PC-3 (cell line): ENCODE measurements at regions not wholly inside any gene's neighbourhood (a gene's known extent, or its start where the extent isn't known, plus 50 kb on each side); places are given as distances from the start of the nearest gene placed in this dataset.

ENCODE experiments used
- ATAC-seq: fragments of 200-7000 bp; cut with Tn5 transposase; 2 replicates; pipeline ENCODE4 v1.9.1; 2020; ENCODE audit warnings: mild to moderate bottlenecking, moderate library complexity
- BruUV-seq: library from RNA; stranded (reverse); fragments of 400-500 nt; replicated peaks from 2 replicates; lab custom pipeline; 2021; lab: Mats Ljungman, UMichigan
- CTCF ChIA-PET: fragments of 300-600 bp; sonication (Branson Sonifier 250); formaldehyde crosslinking; loops from one replicate; lab custom pipeline; 2022; ENCODE audit warnings: antibody characterized with exemption; lab: Charles Lee
- POLR2A ChIA-PET: fragments of 300-600 bp; sonication (Branson Sonifier 250); formaldehyde crosslinking; loops from one replicate; lab custom pipeline; 2022; ENCODE audit warnings: antibody characterized with exemption; ENCODE audit not compliant: unreplicated experiment; lab: Charles Lee
- DNase-seq: peaks from one replicate; pipeline ENCODE4 v3.0.0-alpha.2; 2015
- H2AFZ ChIP-seq: fragments of 300-600 bp; sonication (generic); 2 replicates; pipeline ENCODE4 v1.6.0; 2016; ENCODE audit warnings: antibody characterized with exemption, low read length
- H3F3A ChIP-seq: fragments of 300-600 bp; sonication (generic); one replicate; pipeline ENCODE4 v1.6.0; 2017; ENCODE audit warnings: antibody characterized with exemption, low read length, control low read depth, mild to moderate bottlenecking; ENCODE audit not compliant: unreplicated experiment
- H3K27ac ChIP-seq: fragments of 300-600 bp; sonication (generic); 2 replicates; pipeline ENCODE4 v1.5.1; 2016; ENCODE audit warnings: mild to moderate bottlenecking, low read length
- H3K27me3 ChIP-seq: fragments of 300-600 bp; sonication (generic); 2 replicates; pipeline ENCODE4 v1.6.1; 2016; ENCODE audit warnings: low read length, mixed read lengths
- H3K36me3 ChIP-seq: fragments of 300-600 bp; sonication (generic); 2 replicates; pipeline ENCODE4 v1.6.1; 2016; ENCODE audit warnings: low read depth, mixed run types, low read length, mixed read lengths
- H3K4me1 ChIP-seq: fragments of 300-600 bp; sonication (generic); 2 replicates; pipeline ENCODE4 v1.5.1; 2016; ENCODE audit warnings: low read length; ENCODE audit not compliant: insufficient read depth
- H3K4me2 ChIP-seq: fragments of 300-600 bp; sonication (generic); 2 replicates; pipeline ENCODE4 v1.6.0; 2016; ENCODE audit warnings: low read length
- H3K4me3 ChIP-seq: fragments of 300-600 bp; sonication (generic); 2 replicates; pipeline ENCODE4 v1.5.1; 2016; ENCODE audit warnings: mild to moderate bottlenecking, low read length, mixed read lengths
- H3K79me2 ChIP-seq: fragments of 300-600 bp; sonication (generic); 2 replicates; pipeline ENCODE4 v1.6.1; 2017; ENCODE audit warnings: low read length, mixed read lengths
- H3K9ac ChIP-seq: fragments of 300-600 bp; sonication (generic); 2 replicates; pipeline ENCODE4 v1.6.0; 2016; ENCODE audit warnings: mild to moderate bottlenecking, low read length
- H3K9me2 ChIP-seq: fragments of 300-600 bp; sonication (generic); replicated peaks from 2 replicates; pipeline ENCODE4 v1.6.1; 2016; ENCODE audit warnings: mixed run types, low read length, mixed read lengths
- H3K9me3 ChIP-seq: fragments of 300-600 bp; sonication (generic); 2 replicates; pipeline ENCODE4 v1.6.1; 2016; ENCODE audit warnings: low read length, mixed read lengths
- H4K20me1 ChIP-seq: fragments of 300-600 bp; sonication (generic); 2 replicates; pipeline ENCODE4 v1.6.1; 2016; ENCODE audit warnings: low read length, mixed read lengths
- CTCF ChIP-seq: fragments of 300-600 bp; sonication (generic); conservative IDR thresholded peaks from 2 replicates; pipeline ENCODE4 v1.5.1; 2017; ENCODE audit warnings: antibody characterized with exemption, low read depth, mild to moderate bottlenecking, low read length
- EZH2 ChIP-seq: fragments of 300-600 bp; sonication (generic); IDR thresholded peaks from one replicate; pipeline ENCODE4 v1.6.1; 2017; ENCODE audit warnings: antibody characterized with exemption, mild to moderate bottlenecking, low read length; ENCODE audit not compliant: unreplicated experiment
- EZH2phosphoT487 ChIP-seq: fragments of 300-600 bp; sonication (generic); IDR thresholded peaks from 2 replicates; pipeline ENCODE4 v1.6.1; 2018; ENCODE audit warnings: mild to moderate bottlenecking, antibody characterized with exemption, low read length, borderline replicate concordance
- intact Hi-C: fragments of 100-400 bp; cut with micrococcal nuclease; formaldehyde crosslinking; loops from 2 replicates; pipeline ENCODE4 v1.9.0; 2023

- ChIA-PET POLR2A (no interaction called here), CTCF (no interaction called here)
- no peak for DNase-seq
Measured at GRCh38 chr6:156183678-156184077, 593.5 kb upstream of the ARID1B start.

GRCh38 chr6:156182356-156182755, 594.8 kb upstream of the ARID1B start:
- H2AFZ ChIP-seq = no peak overlapping the region
- H3F3A ChIP-seq = no peaks in the 10 kb centered on the region
- H3K4me1 ChIP-seq = no peaks in the 10 kb centered on the region
- POLR2A ChIA-PET = no interaction called here
- no peak overlapping the region for H3K4me2 ChIP-seq
- DNase-seq (no peak), ATAC-seq (no peak)
- H3K9me3 ChIP-seq = no peaks in the 10 kb centered on the region
- H3K4me3 ChIP-seq = no peak overlapping the region
- intact Hi-C loops = no loop called here
- H3K36me3 ChIP-seq = no peaks in the 10 kb centered on the region
- H3K9me2 ChIP-seq = no peaks in the 10 kb centered on the region
- no peaks in the 10 kb centered on the region for H3K79me2 ChIP-seq
- no peak overlapping the region for H3K9ac ChIP-seq
- H4K20me1 ChIP-seq = no peaks in the 10 kb centered on the region
- TF ChIP-seq CTCF (no peak), EZH2phosphoT487 (no peak), EZH2 (no peak)
- H3K27me3 ChIP-seq = no peaks in the 10 kb centered on the region
- no TSS peak for BruUV-seq
- CTCF ChIA-PET = no interaction called here
- H3K27ac ChIP-seq = no peak overlapping the region

More at GRCh38 chr6:156183678-156184077, 593.5 kb upstream of the ARID1B start:
- no peak overlapping the region for H3K4me2 ChIP-seq
- no peak overlapping the region for H2AFZ ChIP-seq
- H3K36me3 ChIP-seq = no peaks in the 10 kb centered on the region
- no TSS peak for BruUV-seq
- H3K27me3 ChIP-seq = no peaks in the 10 kb centered on the region
- H3K9me2 ChIP-seq = no peaks in the 10 kb centered on the region
- H3K4me3 ChIP-seq = no peak overlapping the region
- TF ChIP-seq CTCF = no peak
- no peak for TF ChIP-seq EZH2phosphoT487
- no peak for TF ChIP-seq EZH2
- intact Hi-C loops = no loop called here
- H3K4me1 ChIP-seq = no peaks in the 10 kb centered on the region
- H3K9me3 ChIP-seq = no peaks in the 10 kb centered on the region
- H3K79me2 ChIP-seq = no peaks in the 10 kb centered on the region
- H3K9ac ChIP-seq = no peak overlapping the region
- ATAC-seq = no peak
- no peaks in the 10 kb centered on the region for H4K20me1 ChIP-seq
- H3K27ac ChIP-seq = no peak overlapping the region
- no peaks in the 10 kb centered on the region for H3F3A ChIP-seq

- DNase-seq (no peak), ATAC-seq (no peak)
- Histone ChIP-seq H3K4me1 (no peaks in the 10 kb centered on the region), H3K9me3 (no peaks in the 10 kb centered on the region), H3K9ac (no peak overlapping the region), H3K4me3 (no peak overlapping the region), H3F3A (no peaks in the 10 kb centered on the region), H3K79me2 (no peaks in the 10 kb centered on the region), H2AFZ (no peak overlapping the region), H3K27me3 (no peaks in the 10 kb centered on the region), H3K27ac (no peak overlapping the region), H3K9me2 (no peaks in the 10 kb centered on the region), H4K20me1 (no peaks in the 10 kb centered on the region), H3K4me2 (no peak overlapping the region), H3K36me3 (no peaks in the 10 kb centered on the region)
- intact Hi-C loops = no loop called here
- no peak for TF ChIP-seq EZH2
- TF ChIP-seq EZH2phosphoT487 = no peak
- no peak for TF ChIP-seq CTCF
- POLR2A ChIA-PET = no interaction called here
- BruUV-seq = no TSS peak
- CTCF ChIA-PET = no interaction called here
Measured at GRCh38 chr6:156181506-156181905, 595.7 kb upstream of the ARID1B start.
